Bronchial epithelial cell (primary cell): ENCODE measurements at regions not wholly inside any gene's neighbourhood (a gene's known extent, or its start where the extent isn't known, plus 50 kb on each side); places are given as distances from the start of the nearest gene placed in this dataset.

Experiments
- DNase-seq: peaks from one replicate; pipeline ENCODE4 v3.0.0-alpha.2; 2010; ENCODE audit warnings: low read depth
- FAIRE-seq: peaks from 2 replicates; lab custom pipeline; 2011; peaks lifted over from hg19 to GRCh38; lab: Jason Lieb, UNC
- H3K27me3 ChIP-seq: 2 replicates; pipeline ENCODE4 v1.5.1; 2011; ENCODE audit warnings: low read length; ENCODE audit not compliant: control insufficient read depth, insufficient read depth
- H3K36me3 ChIP-seq: 2 replicates; pipeline ENCODE4 v1.5.1; 2011; ENCODE audit warnings: low read length; ENCODE audit not compliant: control insufficient read depth, insufficient read depth
- H3K4me3 ChIP-seq: 2 replicates; pipeline ENCODE4 v1.5.1; 2011; ENCODE audit warnings: mild to moderate bottlenecking, low read depth, low read length, control low read depth
- CTCF ChIP-seq: IDR thresholded peaks from 2 replicates; pipeline ENCODE4 v1.5.1; 2011; ENCODE audit warnings: mild to moderate bottlenecking, moderate library complexity, low read length, control low read depth, inconsistent platforms; ENCODE audit not compliant: insufficient read depth, severe bottlenecking

DNA sequence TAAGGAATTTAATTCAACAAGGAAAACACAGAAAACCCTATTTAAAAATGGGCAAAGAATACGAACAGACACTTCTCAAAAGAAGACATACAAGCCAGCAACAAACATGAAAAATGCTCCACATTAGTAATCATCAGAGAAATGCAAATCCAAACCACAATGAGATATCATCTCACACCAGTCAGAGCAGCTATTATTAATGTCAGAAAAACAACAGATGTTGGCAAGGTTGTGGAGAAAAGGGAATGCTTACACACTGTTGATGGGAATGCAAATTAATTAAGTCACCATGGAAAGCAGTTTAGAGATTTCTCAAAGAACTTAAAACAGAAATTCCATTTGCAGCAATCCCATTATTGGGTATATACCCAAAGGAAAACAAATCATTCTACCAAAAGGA is 55.2 kb downstream of the GCC1 start:
- Histone ChIP-seq H3K4me3 (no peak overlapping the region), H3K36me3 (no peaks in the 10 kb centered on the region), H3K27me3 (no peaks in the 10 kb centered on the region)
- no peak for DNase-seq
- FAIRE-seq, result no peak
- no peak for TF ChIP-seq CTCF

- no peak for TF ChIP-seq CTCF
- no peak for DNase-seq
- no peaks in the 10 kb centered on the region for H3K27me3 ChIP-seq
- no peaks in the 10 kb centered on the region for H3K36me3 ChIP-seq
- H3K4me3 ChIP-seq, result no peak overlapping the region
- no peak for FAIRE-seq
These were observed 57.8 kb downstream of the GCC1 start for GRCh38 chr7:127527561-127527960.

- Histone ChIP-seq H3K27me3 (no peaks in the 10 kb centered on the region), H3K4me3 (no peak overlapping the region), H3K36me3 (no peaks in the 10 kb centered on the region)
- no peak for FAIRE-seq
- no peak for DNase-seq
- no peak for TF ChIP-seq CTCF
These were observed 59.4 kb downstream of the GCC1 start for GRCh38 chr7:127525866-127526480.

- TF ChIP-seq CTCF, result no peak
These were observed 69.1 kb downstream of the GCC1 start for GRCh38 chr7:127516320-127516719.

GRCh38 chr7:127514499-127514898 is 70.9 kb downstream of the GCC1 start:
- TF ChIP-seq CTCF, result peak; percentile 52
- no peaks in the 10 kb centered on the region for H3K27me3 ChIP-seq
- DNase-seq (peak; percentile 51), FAIRE-seq (no peak)
- no peaks in the 10 kb centered on the region for H3K36me3 ChIP-seq
- H3K4me3 ChIP-seq, result no peak overlapping the region

More at GRCh38 chr7:127516320-127516719, 69.1 kb downstream of the GCC1 start:
- no peak for DNase-seq
- FAIRE-seq, result no peak
- H3K4me3 ChIP-seq, result no peak overlapping the region
- H3K36me3 ChIP-seq, result no peaks in the 10 kb centered on the region
- H3K27me3 ChIP-seq, result no peaks in the 10 kb centered on the region

- FAIRE-seq, result no peak
- Histone ChIP-seq H3K27me3 (no peaks in the 10 kb centered on the region), H3K4me3 (no peak overlapping the region), H3K36me3 (no peaks in the 10 kb centered on the region)
- no peak for TF ChIP-seq CTCF
- DNase-seq, result no peak
These were observed 72.1 kb downstream of the GCC1 start for GRCh38 chr7:127513311-127513710.
